ENCODE measurements at regions not wholly inside any gene's neighbourhood (a gene's known extent, or its start where the extent isn't known, plus 50 kb on each side); places are given as distances from the start of the nearest gene placed in this dataset.

GRCh38 chr16:56087626-56088025, 103.7 kb upstream of the GNAO1 start:
- no peak for TF ChIP-seq CTCF (IDR thresholded peaks at IDR 0.05; ENCODE audit: poor library complexity, severe bottlenecking)
- no peak for ATAC-seq (ENCODE audit: low read depth)
- Histone ChIP-seq H3K27me3 (ENCODE audit: insufficient read depth, poor library complexity, severe bottlenecking) (peaks cover 8% of the 10 kb centered on the region), H3K9me3 (ENCODE audit: severe bottlenecking) (no peaks in the 10 kb centered on the region), H3K36me3 (ENCODE audit: low read depth) (no peaks in the 10 kb centered on the region), H3K4me3 (ENCODE audit: severe bottlenecking) (no peak overlapping the region), H3K4me1 (ENCODE audit: insufficient read depth, poor library complexity, severe bottlenecking) (no peaks in the 10 kb centered on the region), H3K27ac (ENCODE audit: poor library complexity, severe bottlenecking) (no peak overlapping the region)
- DNase-seq (ENCODE audit: low spot score) = no peak

GRCh38 chr16:56081371-56081770, 109.9 kb upstream of the GNAO1 start:
- no peak overlapping the region for H3K4me3 ChIP-seq (ENCODE audit: severe bottlenecking)
- H3K9me3 ChIP-seq (ENCODE audit: severe bottlenecking) = no peaks in the 10 kb centered on the region
- DNase-seq (ENCODE audit: low spot score) (no peak), ATAC-seq (ENCODE audit: low read depth) (no peak)
- H3K4me1 ChIP-seq (ENCODE audit: insufficient read depth, poor library complexity, severe bottlenecking) = no peaks in the 10 kb centered on the region
- H3K27ac ChIP-seq (ENCODE audit: poor library complexity, severe bottlenecking) = no peak overlapping the region
- peaks cover 8% of the 10 kb centered on the region for H3K27me3 ChIP-seq (ENCODE audit: insufficient read depth, poor library complexity, severe bottlenecking)
- no peak for TF ChIP-seq CTCF (IDR thresholded peaks at IDR 0.05; ENCODE audit: poor library complexity, severe bottlenecking)
- no peaks in the 10 kb centered on the region for H3K36me3 ChIP-seq (ENCODE audit: low read depth)

GRCh38 chr16:56075732-56076388, 115.4 kb upstream of the GNAO1 start:
- no peaks in the 10 kb centered on the region for H3K9me3 ChIP-seq (ENCODE audit: severe bottlenecking)
- H3K4me1 ChIP-seq (ENCODE audit: insufficient read depth, poor library complexity, severe bottlenecking) = no peaks in the 10 kb centered on the region
- no peak for TF ChIP-seq CTCF (IDR thresholded peaks at IDR 0.05; ENCODE audit: poor library complexity, severe bottlenecking)
- ATAC-seq (ENCODE audit: low read depth) (no peak), DNase-seq (ENCODE audit: low spot score) (no peak)
- no peak overlapping the region for H3K27ac ChIP-seq (ENCODE audit: poor library complexity, severe bottlenecking)
- H3K27me3 ChIP-seq (ENCODE audit: insufficient read depth, poor library complexity, severe bottlenecking) = peaks cover 5% of the 10 kb centered on the region
- no peak overlapping the region for H3K4me3 ChIP-seq (ENCODE audit: severe bottlenecking)
- H3K36me3 ChIP-seq (ENCODE audit: low read depth) = no peaks in the 10 kb centered on the region

- Histone ChIP-seq H3K27ac (ENCODE audit: poor library complexity, severe bottlenecking) (no peak overlapping the region), H3K4me1 (ENCODE audit: insufficient read depth, poor library complexity, severe bottlenecking) (no peaks in the 10 kb centered on the region), H3K36me3 (ENCODE audit: low read depth) (no peaks in the 10 kb centered on the region), H3K9me3 (ENCODE audit: severe bottlenecking) (no peaks in the 10 kb centered on the region), H3K27me3 (ENCODE audit: insufficient read depth, poor library complexity, severe bottlenecking) (peaks cover 5% of the 10 kb centered on the region), H3K4me3 (ENCODE audit: severe bottlenecking) (no peak overlapping the region)
- no peak for TF ChIP-seq CTCF (IDR thresholded peaks at IDR 0.05; ENCODE audit: poor library complexity, severe bottlenecking)
- DNase-seq (ENCODE audit: low spot score) (no peak), ATAC-seq (ENCODE audit: low read depth) (no peak)
Measured at GRCh38 chr16:56073508-56073907, 117.8 kb upstream of the GNAO1 start.

- Histone ChIP-seq H3K4me3 (ENCODE audit: severe bottlenecking) (no peak overlapping the region), H3K4me1 (ENCODE audit: insufficient read depth, poor library complexity, severe bottlenecking) (no peaks in the 10 kb centered on the region), H3K27me3 (ENCODE audit: insufficient read depth, poor library complexity, severe bottlenecking) (peaks cover 5% of the 10 kb centered on the region), H3K9me3 (ENCODE audit: severe bottlenecking) (no peaks in the 10 kb centered on the region), H3K36me3 (ENCODE audit: low read depth) (no peaks in the 10 kb centered on the region), H3K27ac (ENCODE audit: poor library complexity, severe bottlenecking) (no peak overlapping the region)
- no peak for DNase-seq (ENCODE audit: low spot score)
- ATAC-seq (ENCODE audit: low read depth) = no peak
- TF ChIP-seq CTCF (IDR thresholded peaks at IDR 0.05; ENCODE audit: poor library complexity, severe bottlenecking) = no peak
Measured at GRCh38 chr16:56072096-56072495, 119.2 kb upstream of the GNAO1 start.

All from RWPE2 (cell line).